SK-N-SH treated with all-trans-retinoic acid at 6 μM for 48 hours (cell line): ENCODE measurements at regions not wholly inside any gene's neighbourhood (a gene's known extent, or its start where the extent isn't known, plus 50 kb on each side); places are given as distances from the start of the nearest gene placed in this dataset.

Experiments used
- ARNTL ChIP-seq: fragments of 450-650 bp; formaldehyde crosslinking; IDR thresholded peaks from 2 replicates; pipeline ENCODE4 v1.5.0; 2020; ENCODE audit warnings: low read depth, mild to moderate bottlenecking, moderate library complexity, borderline replicate concordance
- CSDC2 ChIP-seq: fragments of 250-450 bp; sonication (Bioruptor Pico); IDR thresholded peaks from 2 replicates; pipeline ENCODE4 v1.5.0; 2020; ENCODE audit warnings: mild to moderate bottlenecking, moderate library complexity
- ESRRG ChIP-seq: fragments of 250-450 bp; sonication (Bioruptor Pico); IDR thresholded peaks from 2 replicates; pipeline ENCODE4 v1.6.1; 2021; ENCODE audit warnings: mild to moderate bottlenecking
- ISL1 ChIP-seq: fragments of 250-450 bp; sonication (Bioruptor Pico); IDR thresholded peaks from 2 replicates; pipeline ENCODE4 v2.1.2; 2022; ENCODE audit warnings: mild to moderate bottlenecking, moderate library complexity
- PATZ1 ChIP-seq: fragments of 250-450 bp; sonication (Bioruptor Pico); IDR thresholded peaks from 2 replicates; pipeline ENCODE4 v1.8.0; 2020; ENCODE audit warnings: mild to moderate bottlenecking, moderate library complexity, borderline replicate concordance
- PPARA ChIP-seq: fragments of 250-450 bp; sonication (Bioruptor Pico); IDR thresholded peaks from 2 replicates; pipeline ENCODE4 v1.5.0; 2020; ENCODE audit warnings: mild to moderate bottlenecking, borderline replicate concordance
- RARB ChIP-seq: fragments of 250-450 bp; sonication (Bioruptor Pico); IDR thresholded peaks from 2 replicates; pipeline ENCODE4 v1.8.0; 2021; ENCODE audit warnings: mild to moderate bottlenecking, moderate library complexity
- TF ChIP-seq, protein P1 (sequence below): fragments of 250-450 bp; sonication (Bioruptor Pico); IDR thresholded peaks from 2 replicates; pipeline ENCODE4 v1.8.0; 2021; ENCODE audit warnings: low read depth, mild to moderate bottlenecking, moderate library complexity, borderline replicate concordance

- TF ChIP-seq, protein P1, sequence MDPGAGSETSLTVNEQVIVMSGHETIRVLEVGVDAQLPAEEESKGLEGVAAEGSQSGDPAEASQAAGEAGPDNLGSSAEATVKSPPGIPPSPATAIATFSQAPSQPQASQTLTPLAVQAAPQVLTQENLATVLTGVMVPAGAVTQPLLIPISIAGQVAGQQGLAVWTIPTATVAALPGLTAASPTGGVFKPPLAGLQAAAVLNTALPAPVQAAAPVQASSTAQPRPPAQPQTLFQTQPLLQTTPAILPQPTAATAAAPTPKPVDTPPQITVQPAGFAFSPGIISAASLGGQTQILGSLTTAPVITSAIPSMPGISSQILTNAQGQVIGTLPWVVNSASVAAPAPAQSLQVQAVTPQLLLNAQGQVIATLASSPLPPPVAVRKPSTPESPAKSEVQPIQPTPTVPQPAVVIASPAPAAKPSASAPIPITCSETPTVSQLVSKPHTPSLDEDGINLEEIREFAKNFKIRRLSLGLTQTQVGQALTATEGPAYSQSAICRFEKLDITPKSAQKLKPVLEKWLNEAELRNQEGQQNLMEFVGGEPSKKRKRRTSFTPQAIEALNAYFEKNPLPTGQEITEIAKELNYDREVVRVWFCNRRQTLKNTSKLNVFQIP: no peak
- TF ChIP-seq RARB (CRISPR knock-in tag): no peak
- no peak for TF ChIP-seq ARNTL (CRISPR knock-in tag)
- TF ChIP-seq ESRRG: no peak
- TF ChIP-seq PPARA: no peak
- no peak for TF ChIP-seq ISL1 (CRISPR knock-in tag)
- TF ChIP-seq PATZ1 (CRISPR knock-in tag): no peak
- no peak for TF ChIP-seq CSDC2 (CRISPR knock-in tag)
Measured at GRCh38 chrX:138408101-138408500, 303.4 kb downstream of the FGF13 start.
